Fibroblast of skin of right biceps (primary cell): ENCODE measurements at regions not wholly inside any gene's neighbourhood (a gene's known extent, or its start where the extent isn't known, plus 50 kb on each side); places are given as distances from the start of the nearest gene placed in this dataset.

Experiments used
- DNase-seq: peaks from one replicate; pipeline ENCODE4 v3.0.0-alpha.2; 2013

GRCh38 chr5:114184006-114184405, 177.9 kb upstream of the KCNN2 start:
- peak; percentile 56 for DNase-seq

DNA sequence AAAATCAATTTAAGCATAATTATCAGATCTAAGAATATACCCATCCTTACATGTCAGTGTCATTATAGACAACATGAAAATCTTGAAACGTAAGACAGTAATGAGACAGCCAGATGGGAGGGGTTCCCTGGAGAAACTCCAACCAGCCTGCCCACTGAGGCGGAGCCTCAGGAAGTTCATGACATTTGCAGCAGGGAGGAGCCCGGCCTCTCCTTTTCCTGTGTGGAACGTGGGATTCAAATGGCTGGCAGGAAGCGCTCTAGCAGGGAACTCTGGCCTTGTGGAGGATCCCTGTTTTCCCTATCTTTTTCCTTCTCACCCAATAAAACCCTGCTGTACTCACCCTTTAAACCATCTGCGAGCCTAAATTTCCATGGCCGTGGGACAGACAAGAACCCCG, 176.6 kb upstream of the KCNN2 start:
- DNase-seq = peak; percentile 52

- DNase-seq = no peak
Observed at GRCh38 chr5:114191441-114191840, 170.4 kb upstream of the KCNN2 start.

- peak; percentile 62 for DNase-seq
Observed at GRCh38 chr5:114192108-114192507, 169.8 kb upstream of the KCNN2 start.

- DNase-seq = no peak
Observed at GRCh38 chr5:114201332-114201731, 160.5 kb upstream of the KCNN2 start.

DNA sequence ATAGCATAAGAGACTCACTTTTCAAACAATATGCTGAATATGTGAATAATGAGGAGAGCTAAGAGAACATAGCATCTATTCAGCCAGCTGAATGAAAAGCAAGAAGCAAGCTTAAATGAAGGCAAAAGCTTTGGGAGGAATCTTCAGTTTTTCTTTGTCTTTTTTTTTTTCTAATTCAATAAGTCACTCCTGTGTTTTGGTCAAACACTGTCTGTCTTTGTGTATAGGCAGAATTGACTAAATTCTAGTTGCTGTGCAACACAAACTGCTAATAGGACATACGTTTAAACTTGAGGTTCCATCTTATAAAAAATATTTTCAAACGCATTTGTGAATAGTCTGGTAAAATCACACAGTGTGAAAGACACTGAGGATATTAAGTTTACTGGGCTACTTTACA, 156.9 kb upstream of the KCNN2 start:
- DNase-seq = no peak

DNA sequence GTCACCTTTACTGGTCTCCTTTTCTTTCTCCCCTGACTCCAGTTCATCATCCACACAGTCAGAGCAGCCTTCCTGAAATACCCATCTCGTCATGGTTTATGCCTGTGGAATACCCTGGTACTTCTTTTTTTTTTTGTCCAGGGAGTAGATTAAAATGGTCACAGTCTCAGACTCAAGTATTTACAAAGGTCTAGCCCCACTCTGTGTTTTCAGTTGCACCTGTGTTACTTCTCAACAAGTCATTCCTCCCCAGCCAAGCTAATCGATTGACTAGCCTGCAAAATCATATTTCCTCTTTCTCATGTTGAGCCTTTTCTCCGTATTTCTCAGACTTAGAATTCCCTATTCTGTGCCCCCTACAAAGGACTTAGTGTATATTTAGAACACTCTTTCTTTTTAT, 155.2 kb upstream of the KCNN2 start:
- no peak for DNase-seq

DNA sequence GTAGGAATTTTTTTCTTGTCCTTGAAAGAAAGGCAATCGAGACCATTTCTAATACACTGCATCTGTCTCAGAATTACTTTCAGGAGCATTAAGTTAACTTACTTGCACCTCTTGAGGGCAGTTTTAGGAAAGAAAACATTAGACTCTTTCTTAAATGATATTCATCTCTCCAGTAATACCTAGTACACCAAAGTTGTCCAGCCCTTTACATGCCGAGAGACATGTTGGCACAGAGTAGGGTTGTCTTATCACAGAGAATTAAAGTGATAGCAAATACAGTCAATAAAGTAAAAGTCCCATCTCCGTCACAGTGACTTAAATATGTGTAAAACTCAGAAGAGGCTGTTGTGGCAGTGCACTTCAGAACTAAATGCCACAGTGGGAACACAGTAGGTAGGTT, 154.3 kb upstream of the KCNN2 start:
- DNase-seq = no peak

DNA sequence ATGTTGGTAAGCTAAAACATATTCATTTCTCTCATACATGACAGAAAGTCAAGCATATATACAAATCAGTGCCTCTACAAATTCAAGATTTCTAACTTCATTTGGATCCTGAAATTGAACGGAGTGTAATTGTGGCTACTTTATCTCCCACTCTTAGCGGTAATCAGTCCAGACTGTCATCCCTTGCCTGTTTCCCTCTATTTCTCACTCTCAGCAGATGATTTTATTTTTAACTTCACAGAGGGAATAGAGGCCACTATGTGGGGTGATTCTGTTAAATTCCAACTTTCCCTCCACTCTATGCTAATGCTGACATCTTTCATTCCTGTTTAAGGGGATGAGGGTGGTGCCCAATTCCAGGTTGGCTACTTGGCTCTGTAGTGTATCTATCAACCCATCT, 153.8 kb upstream of the KCNN2 start:
- no peak for DNase-seq

DNA sequence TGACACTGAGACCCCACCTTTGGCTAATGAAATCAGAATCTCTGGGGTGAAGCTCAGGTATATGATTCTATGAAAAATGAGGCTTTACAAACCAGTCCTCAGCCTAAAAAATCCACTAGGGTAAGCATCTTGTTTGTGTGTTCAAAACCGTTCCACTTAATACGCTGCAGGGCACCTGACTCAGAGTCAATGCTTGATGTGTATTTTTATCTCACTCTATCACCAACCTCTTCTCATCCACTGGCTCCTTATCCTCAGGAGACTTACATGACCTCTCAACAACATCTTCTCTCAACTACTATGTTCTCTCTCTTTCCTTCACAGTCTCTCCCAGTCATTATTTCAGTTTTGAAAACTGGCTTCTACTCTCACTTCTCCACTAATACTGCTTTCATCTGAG, 153.3 kb upstream of the KCNN2 start:
- DNase-seq = no peak

DNA sequence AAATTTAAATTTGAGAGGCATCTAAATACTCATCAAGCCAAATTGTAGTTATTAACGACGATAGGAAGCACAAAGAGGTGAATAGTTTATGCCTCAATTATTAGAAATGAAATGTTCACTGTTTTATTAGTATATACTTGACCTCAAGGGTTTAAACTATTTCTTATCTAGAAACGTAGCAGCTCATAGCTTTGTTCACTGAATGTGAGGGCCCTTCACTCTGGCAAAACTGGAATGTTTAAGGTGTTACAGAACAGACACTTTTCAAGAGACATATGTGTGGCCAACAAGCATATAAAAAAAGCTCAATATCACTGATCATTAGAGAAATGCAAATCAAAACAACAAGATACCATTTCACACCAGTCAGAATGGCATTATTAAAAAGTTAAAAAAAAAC, 151.2 kb upstream of the KCNN2 start:
- no peak for DNase-seq

DNA sequence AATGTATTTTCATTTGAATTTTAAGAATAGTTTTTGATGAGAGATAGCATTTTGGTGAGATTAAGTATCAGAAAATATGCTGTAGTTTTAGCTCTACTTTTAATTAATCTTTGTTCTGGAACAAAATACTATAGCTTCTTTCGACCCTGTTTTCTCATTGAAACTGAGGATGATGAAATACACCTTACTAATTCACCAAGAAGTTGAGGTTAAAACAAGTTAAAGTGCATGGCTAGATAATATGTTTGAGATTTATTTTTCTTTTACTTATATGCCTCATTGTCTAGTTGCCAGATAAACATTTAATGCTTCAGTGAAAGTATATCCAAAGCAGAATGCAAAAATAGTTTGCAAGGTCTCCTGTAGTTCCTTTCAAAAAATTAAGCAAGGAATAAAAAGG, 140.1 kb upstream of the KCNN2 start:
- no peak for DNase-seq

DNA sequence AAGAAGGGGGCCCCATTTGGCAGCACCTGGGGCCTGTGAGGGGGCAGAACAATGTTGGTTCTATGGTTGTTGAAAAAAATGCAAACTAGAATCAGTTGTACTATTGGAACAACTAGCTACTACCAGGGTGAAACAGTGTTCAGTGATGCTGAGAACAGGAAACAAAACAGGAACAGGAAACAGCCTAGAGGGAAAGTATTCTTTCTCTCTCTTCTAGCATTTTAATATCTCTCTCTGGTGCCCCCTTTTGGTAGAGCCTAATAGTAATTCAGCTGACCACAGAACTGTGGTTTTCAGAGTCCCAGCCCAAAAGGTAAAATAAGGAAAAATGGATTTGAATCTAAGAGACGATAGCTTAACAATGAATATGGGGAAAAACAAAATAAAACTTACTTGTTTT, 138.0 kb upstream of the KCNN2 start:
- DNase-seq = peak; percentile 4

DNA sequence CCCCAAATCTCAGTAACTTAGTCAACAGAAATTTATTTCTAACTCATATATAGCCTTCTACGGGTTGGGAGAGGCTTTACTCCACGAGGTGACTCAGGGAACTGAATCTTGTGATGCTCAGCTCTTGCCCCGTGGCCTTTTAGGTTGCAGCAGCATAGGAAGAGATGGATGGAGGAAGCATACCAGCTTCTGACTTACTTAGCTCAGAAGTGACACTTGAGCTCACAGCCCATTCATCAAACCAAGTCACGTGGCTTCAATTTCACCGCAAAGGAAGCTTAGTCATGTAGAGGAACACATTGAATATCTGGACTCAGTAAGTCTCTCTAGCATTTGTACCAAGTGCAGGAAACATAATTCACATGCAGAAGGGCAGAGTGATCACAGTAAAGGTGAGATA, 124.1 kb upstream of the KCNN2 start:
- DNase-seq = peak; percentile 89

DNA sequence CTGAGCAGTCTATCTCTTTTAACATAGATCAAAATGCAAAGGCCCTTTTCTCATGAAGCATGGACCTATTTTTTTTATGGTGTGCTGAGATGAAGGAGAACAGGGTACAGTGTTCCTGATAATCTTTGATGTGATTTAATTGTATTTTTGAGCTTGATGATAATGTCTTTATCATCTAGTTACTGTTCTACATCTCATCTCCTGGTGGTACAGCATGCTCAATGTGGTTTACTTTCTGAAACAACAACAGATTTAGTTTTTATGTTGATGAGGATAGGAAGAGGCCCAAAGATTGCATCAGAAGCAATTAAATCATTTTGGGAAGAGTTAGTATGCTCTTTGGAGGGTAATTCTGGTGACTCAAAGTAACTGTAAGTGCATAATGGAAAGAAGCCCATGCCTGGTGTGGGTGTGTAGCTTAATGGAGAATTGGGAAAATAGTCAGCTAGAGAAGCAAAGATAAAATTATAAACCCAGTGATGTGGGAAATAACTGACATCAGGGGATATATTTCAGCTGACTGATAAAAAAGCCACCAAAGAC, 123.0 kb upstream of the KCNN2 start:
- DNase-seq = peak; percentile 47

- DNase-seq = peak; percentile 92
Observed at GRCh38 chr5:114243281-114243971, 118.4 kb upstream of the KCNN2 start.

DNA sequence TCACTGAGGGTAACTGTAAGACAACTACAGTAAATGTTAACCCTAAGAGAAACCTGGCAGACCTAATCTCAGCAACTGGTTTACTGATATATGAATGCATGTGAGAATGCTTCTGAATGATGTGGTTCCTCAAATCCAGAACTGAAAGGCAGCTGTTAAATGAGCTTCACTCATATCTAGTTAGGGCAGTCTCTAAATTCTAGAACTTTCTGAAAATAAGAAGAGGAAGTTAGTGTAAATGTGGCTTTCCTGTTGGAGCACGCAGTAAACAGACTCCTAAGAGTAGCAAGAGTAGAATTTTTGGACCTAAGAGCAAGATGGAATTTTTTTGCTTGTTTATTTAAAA, 117.9 kb upstream of the KCNN2 start:
- no peak for DNase-seq

DNA sequence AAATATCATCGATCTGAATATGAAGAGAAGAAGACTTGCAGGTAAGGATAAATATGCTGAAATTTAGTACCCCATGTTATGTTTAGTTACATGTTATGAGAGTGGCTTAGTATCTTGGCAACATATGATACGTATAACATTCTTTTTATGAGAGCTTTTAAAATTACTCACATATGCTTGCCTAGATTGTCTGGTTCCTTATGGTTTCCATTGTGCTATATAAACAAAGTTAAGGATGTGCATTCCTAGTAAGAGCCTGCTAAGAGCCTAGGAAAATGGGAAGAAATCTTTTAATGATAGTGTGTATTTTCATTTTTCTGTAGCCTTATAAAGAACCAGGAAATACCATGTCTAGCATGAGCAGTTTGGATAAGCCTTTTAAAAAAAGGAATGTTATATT, 112.0 kb upstream of the KCNN2 start:
- peak; percentile 89 for DNase-seq

- DNase-seq = peak; percentile 30
Observed at GRCh38 chr5:114250536-114250935, 111.3 kb upstream of the KCNN2 start.

- DNase-seq = peak; percentile 29
Observed at GRCh38 chr5:114252226-114252625, 109.6 kb upstream of the KCNN2 start.

GRCh38 chr5:114255260-114255659, 106.6 kb upstream of the KCNN2 start:
- no peak for DNase-seq

- no peak for DNase-seq
Observed at GRCh38 chr5:114261989-114262388, 99.9 kb upstream of the KCNN2 start.

DNA sequence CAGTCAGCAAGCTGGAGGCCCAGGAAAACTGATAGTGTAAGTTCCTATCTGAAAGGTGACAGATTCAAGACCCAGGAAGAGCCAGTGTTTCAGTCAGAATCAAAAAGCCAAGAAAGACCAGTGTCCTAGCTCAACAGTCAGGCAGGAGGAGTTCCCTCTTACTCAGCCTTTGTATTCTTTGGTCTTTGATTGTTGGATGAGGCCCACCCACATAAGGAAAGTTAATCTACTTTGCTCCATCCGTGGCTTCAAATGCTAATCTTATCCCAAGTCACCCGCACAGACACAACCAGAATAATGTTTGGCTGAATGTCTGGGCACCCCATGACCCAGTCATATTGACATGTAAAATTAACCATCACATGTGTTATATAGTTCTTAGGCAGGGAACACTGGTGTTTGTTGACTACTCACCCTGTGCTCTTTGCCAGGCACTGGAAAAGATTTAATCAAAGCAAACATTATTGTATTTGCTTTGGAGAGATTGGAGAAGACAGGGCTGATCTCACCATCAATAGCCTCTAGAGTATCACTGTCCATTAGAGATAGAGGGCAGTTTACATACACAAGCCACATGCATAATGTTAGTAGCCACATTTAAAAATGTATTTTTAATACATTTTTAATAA, 96.3 kb upstream of the KCNN2 start:
- no peak for DNase-seq

- DNase-seq = no peak
Observed at GRCh38 chr5:114266374-114266773, 95.5 kb upstream of the KCNN2 start.

DNA sequence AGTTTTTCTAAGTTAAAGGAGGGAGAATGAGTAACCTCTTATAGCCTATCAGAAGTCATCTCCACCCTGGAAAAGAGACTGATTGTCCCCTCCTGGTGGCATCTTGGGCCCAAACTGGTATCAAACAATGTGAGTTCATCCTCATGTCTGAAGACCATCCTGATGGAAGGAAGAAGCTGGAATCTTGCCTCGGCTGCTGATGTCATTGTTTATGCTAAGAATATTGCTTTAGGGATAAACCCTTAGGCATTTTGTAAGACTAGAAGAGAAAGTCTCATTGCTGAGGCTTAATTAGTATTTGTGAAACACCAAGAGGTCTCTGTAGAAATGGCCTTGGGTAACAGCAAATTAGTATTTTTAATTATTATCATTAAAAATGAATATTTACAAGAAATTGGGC, 65.7 kb upstream of the KCNN2 start:
- peak; percentile 3 for DNase-seq
